HG02759 (cell line): ENCODE measurements at regions not wholly inside any gene's neighbourhood (a gene's known extent, or its start where the extent isn't known, plus 50 kb on each side); places are given as distances from the start of the nearest gene placed in this dataset.

Experiments
- ATAC-seq: cut with Tn5 transposase; IDR thresholded peaks from one replicate; pipeline ENCODE4 v1.9.1; 2021; ENCODE audit warnings: mild to moderate bottlenecking, moderate library complexity; ENCODE audit not compliant: unreplicated experiment

DNA sequence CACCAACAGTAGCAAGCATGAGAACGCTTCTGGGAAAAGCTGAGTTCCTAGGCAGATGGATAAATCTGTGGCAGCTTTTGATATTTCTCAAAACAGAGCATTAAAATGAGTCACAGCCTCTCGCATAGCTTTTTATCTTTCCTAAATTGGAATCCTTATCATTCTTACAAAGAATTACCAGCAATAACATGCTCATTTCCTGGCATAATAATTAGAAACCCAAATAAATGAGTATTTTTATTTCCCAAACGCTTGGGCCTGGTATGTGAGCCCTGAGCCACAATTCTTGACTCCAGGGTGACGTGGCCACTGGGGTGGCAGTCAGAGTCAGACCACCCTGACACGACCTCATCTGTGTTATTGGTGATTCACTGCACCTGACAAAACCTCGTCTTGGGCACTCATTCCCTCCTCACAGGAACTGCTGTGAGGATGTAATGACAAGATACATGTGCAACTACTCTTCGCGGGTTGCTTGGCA is 210.7 kb downstream of the ARL4C start:
- ATAC-seq: no peak

DNA sequence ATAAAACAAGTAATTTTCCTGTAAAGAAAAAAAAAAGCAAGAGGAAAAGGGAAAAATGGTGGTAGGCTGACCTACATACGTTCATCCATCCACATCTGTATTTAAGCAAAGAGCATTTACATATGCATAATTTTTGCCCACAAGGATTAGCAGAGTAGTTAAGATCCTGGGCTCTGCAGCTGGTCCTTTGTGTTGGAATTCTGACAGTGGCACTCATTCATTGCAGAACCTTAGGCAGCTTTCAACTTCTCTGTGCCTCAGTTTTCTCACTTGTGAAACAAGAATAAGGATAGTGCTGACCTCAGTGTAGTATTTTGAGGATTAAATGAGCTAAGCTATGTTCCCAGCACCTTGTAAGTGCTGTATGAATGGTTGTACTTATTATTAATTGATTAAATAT is 211.3 kb downstream of the ARL4C start:
- ATAC-seq: no peak

DNA sequence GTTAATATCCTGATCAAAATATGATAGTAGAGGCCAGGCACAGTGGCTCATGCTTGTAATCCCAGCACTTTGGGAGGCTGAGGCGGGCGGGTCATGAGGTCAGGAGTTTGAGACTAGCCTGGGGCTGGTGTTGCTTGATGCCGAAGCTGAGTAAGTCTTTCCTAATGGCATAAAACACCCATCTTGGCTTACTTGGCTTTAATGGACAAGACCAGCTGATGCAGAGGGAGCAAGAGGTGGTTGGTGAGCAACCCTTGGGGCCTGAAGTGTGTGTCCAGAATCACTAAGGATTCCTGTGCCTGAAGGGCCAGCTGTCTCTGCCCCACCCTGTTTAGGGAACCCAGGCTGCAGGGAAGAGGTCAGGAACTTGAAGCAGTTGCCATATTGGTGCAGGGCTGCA is 217.2 kb downstream of the ARL4C start:
- ATAC-seq: no peak

DNA sequence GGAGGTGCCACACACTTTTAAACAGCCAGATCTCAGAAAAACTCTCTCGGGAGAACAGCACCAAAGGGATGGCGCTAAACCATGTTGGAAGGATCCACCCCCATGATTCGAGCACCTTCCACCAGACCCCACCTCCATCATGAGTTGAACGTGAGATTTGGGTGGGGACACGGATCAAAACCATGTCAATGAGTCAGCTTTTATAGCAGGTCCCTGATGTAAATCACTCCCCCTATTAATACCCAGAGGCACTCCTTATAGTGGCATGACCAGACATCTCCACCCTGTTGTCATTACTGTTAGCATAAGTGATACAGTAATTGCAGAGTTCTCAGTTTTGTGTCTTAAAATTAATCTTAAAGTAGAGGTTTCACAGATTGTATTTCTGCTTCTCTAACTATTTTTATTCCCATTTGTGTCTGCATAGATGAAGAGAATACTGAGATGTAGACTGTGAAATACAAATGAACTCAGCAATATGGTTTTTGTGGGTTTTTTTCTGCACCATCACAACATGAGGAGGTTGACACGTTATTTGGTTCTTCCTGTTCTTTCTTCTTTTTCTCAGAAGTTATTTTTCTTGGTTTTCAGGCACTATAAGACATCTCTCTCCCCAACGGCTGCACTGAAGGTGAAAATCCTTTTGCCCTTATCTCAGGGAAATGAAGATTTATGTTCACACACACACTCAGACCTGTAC is 218.2 kb downstream of the ARL4C start:
- no peak for ATAC-seq

DNA sequence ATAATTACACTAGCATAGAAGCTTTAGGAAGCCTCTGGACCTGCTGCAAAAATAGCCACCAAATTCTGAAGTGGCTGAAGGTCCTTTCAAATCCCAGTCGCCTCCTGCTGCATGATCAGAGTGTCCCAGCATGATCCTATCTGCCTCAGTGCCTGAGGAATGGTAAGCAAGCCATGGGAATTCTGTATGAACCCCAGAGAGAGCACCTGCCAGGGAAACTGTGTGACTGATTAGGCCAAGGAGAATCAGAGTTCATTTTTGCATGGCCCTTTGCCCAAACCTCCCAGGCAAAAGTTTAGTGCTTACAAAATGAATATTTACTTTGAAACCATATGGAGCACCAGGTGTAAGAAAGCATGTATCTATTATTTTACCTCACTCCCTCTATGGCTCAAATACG is 221.4 kb downstream of the ARL4C start:
- no peak for ATAC-seq

DNA sequence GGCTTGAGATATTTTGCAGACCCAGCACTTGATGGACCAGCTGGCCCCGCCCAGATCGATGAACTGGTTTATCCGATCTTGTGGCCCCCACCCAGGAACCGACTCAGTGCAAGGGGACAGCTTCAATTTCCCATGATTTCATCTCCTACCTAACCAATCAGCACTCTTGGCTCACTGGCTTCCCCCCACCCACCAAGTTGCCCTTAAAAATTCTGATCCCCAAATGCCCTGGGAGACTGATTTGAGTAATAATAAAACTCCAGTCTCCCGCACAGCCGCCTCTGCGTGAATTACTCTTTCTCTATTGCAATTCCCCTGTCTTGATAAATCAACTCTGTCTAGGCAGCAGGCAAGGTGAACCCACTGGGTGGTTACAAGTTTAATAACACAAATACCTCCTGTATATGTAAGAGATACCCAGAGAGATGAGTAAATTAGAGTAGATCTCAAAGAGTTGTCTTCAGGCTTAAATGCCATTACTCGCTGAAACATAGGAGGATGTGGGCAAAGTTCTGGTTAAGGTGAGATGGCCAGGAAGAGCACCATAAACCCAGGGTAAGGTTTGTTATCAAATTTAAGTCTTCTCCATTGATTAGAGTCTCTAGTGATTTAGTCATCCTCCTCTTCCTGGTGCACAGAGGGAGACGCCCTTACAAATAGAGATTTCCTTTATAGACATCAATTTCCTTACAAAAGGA is 222.8 kb downstream of the ARL4C start:
- no peak for ATAC-seq

DNA sequence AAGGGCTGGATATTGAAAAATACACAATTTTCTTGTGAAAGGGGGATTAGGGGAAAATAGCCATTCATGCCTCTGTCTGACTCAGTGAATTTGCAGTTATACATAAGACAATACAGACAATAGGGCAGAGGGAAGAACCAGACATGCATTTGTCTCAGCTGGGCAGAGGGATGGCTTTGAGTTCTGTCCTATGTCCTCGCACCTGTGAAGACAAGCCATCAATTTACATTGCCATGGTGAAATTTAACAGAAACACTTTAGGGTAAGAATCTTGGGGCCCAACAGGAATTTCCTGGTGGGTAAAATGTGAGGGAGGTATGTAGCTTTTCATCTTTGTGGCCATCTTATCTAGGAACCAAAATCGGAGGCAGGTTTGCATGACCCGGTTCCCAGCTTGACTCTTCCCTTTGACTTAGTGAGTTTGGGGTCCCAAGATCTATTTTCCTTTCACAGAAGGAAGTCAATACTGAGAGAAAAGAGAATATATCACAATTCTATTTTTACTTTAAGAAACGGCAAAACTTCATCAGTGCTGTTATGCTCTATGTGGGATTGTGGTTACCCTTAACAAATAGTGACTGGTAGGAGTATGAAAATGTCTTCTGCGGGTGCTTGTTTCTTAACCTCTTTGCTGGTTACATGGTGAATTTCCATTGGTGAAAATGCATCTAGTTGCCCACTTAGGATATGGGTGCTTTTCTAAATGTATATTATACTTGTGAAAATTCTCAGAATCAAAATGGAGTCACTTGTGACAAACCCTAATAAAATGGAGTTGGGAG is 221.8 kb downstream of the SPP2 start:
- no peak for ATAC-seq

DNA sequence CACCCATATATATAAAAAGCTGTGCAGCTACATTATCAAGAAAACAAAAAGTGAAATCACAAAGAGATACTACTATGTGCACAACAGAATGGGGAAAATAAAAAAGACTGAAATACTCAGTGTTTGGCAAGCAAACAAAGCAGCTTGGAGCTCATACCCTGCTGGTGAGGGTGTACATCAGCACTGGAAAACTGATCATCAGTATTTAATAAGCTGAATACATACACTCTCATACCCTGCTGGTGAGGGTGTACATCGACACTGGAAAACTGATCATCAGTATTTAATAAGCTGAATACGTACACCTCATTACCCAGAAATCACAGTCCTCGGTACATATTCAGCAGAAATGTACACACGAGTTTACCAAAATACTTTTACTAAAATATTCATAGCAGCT is 220.8 kb downstream of the SPP2 start:
- no peak for ATAC-seq

DNA sequence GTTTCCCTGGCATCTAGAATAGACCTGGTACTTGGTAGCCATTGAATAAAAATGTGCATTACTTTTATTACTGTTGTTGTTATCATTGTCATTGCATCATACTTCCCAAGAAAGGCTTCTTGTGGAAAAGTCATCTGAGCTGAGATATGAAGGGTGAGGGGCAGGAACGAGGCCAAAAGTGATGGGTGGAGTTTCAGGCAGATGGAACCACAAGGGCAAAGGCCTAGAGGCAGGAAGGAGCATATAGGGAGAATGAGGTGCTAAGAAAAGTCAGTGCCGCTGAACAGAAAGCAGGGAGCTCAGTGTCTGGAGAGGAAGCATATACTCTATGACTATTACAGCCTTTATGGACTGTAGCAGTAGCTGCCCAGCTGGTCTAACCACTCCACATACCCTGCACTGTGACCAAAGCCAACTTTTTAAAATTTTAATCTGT is 219.3 kb downstream of the SPP2 start:
- no peak for ATAC-seq

DNA sequence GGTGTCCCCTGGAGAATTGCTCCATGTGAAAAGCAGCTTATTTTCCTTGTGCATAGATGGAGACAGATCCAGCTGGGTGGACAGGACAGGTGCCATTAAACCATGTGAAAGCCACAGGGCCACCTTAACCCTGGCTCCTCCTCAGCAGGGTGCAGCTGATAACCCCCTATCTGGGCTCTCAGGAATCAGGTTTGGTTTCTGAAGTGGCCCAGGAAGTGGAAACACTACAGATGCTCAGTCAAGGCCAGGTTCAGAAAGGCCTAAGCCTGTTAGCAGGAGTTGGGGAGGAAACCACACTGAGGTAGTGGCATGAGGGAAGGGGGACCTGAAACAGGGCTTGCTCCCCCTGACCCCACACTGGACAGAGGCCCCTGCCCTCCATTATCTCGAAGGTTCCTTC is 217.0 kb downstream of the SPP2 start:
- no peak for ATAC-seq

DNA sequence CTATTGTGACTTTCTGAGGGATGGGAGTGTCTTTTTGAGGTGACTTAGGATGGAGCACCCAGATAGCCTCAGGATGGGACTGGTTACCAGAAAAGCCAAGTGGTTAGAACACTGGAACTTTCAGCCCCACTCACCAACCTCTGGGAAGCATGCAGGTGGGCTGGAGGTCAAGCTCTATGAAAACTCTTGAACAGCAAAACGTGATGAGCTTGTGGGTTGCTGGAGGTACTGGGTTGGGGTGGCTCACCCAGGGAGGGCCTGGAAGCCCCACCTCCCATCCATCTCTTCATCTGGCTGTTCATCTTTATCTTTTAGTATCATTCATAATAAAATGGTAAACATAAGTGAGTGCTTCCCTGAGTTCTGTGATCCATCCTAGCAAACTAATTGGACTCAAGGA is 216.4 kb downstream of the SPP2 start:
- ATAC-seq: no peak

DNA sequence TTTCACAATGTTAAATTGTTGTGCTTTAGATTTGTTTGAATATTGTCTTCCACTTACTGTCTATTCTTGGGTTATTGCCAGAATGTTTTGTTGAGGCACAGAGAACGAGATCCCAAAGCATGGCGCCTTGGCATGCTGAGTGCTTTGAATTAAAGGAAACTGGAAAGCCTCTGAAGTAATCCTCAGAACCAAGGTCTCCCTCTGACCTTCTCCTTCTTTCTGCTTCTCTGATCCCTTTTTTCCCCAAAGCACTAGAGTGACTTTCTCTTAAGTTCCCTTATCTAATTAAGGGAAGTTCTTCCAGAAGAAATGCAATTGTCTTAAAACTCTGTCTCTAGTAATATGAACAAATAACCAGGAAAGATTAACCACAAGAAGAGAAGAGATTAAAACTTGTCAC is 214.7 kb downstream of the SPP2 start:
- ATAC-seq: no peak

DNA sequence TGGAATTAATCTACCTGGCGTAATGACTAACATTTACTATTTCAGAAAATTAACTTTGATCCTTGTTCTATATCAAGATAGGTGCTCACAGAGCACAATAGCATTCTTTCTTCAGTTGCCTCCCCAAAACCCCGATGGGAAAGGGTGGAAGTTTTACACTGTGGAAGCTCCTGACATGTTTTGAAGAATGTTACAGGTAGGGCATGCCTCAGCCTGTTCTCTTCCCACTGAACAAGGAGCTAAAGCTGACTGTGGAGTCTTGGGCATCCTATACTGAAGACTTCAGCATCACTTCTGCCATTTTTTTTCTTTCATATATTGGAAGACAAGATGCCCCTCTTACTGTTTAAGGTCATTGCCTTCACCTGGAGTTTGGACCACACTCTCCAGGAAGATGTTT is 211.2 kb downstream of the SPP2 start:
- no peak for ATAC-seq

DNA sequence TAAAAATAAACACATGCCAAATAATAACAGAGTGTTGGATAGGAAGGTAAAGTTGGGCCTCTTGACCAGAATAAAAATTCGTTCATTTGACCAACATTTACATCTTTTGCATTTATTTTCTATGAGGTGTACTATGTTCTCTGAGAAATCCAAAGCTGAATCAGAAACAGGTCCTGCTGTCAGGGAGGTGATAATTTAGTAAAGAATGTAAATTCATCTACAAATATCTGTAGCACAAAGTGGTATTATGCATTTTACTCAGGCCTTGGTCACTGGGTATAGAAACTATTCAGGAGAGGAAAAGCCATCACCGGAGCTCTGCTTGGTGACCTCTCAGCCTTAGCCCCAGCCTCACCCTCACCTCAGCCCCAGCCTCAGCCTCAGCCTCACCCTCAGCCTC is 208.9 kb downstream of the SPP2 start:
- ATAC-seq: no peak

DNA sequence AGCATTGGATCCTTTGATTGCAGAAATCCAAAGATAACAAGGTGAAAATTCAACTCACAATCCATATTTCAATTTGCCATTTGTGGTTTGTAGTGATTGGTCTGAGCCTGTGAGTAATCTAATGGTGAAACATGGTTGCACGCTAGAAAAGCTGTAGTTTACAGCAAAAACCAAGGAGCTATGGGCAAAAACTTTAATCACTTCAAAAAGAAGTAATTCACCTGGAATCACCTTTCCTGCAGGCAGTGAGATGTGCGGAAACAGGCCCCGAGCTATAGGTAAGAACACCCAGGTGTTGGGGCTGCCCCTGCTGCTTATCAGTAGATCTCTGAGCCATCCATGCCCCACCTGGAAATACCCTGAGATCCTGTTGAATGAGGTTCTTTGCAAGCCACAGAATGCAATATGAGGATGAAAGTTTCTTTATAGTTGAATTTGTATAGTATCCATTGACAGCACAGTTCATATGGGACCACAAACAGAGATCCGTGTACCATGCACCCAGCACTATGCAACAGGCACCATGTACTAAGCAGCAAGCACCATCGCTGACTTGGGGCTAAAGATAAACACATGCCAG is 208.2 kb downstream of the SPP2 start:
- no peak for ATAC-seq

DNA sequence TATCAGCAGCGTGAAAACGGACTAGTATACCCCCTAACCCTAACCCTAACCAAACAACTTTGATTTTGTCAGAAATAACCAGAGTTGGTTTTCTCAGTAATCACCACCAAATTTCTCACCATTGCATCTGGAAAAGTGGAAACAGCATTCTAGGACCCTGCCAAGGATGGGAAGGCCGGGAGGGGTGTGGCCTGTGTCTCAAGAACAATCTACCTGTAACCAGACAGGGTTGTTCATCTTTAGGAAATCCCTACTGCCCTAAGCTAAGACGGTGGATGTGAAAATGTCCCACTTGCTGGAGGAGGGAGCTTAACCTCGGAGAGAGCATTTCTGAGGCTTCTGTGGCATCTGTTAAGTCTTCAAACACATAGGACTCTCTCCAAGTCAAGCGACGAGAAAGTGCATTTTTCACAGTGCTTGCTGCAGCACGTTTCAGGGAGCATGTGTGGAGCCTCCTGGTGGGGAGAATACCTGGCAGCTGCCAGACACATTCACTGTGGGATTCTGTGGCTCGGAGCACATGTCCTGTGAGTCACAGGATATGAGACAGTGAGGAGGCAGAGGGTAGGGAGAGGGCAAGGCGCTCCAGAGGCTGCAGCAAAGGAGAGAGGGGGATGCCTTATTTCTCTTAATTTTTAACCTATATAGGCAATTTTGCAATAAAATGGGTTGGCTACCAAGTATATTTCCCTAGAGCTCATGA is 207.5 kb downstream of the SPP2 start:
- no peak for ATAC-seq

DNA sequence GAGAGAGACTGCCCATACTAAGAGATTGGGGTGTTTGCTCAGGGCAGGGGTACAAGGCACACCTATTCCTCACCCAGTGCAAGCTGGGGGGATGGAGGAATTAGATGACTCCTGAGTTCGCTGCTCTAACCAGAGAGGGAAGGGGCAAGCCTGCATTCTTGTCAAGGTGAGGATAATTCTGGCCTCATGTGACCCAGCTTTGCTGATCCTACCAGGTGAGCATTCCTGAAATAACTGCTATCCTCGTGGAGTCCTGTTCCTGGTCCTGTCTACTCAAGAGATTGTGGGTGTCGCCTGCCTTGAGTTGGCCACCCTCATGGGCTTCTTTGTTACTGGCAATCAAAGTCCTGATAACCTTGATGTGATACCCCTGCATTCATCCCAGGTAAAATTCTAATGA is 206.0 kb downstream of the SPP2 start:
- no peak for ATAC-seq

DNA sequence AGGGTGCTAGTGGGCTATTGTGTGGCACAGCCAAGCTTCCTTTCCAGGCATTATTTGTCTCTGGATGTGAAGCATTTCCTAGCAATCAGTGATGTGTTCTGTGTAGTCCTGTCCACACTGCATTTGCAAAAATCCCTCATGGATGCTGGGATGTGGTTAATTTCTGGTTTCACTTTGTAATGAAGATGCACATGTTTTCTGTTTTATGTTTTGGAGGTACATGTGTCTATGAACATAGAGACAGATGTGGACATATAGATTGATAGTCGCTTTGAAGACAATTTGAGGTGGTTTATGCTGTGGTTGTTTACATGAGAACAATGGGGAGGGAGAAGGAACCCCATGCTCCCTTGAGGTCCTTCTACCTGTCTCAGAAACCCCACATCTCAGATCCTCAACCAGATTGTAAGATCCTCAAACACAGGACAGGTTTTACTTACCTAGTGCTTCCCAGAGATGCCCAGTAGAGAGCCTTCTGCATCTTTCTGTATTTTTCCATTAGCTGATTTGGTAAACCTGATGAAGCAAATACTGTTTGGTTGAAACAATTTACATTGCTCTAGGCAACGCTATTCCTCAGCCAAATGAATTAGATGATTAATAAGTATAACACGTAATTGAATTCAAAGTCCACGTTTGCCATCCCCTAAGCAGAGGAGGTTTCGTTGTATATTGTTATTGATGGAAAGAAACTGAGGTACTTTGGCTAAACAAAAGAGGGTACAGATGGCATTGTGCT is 204.4 kb downstream of the SPP2 start:
- ATAC-seq: no peak

DNA sequence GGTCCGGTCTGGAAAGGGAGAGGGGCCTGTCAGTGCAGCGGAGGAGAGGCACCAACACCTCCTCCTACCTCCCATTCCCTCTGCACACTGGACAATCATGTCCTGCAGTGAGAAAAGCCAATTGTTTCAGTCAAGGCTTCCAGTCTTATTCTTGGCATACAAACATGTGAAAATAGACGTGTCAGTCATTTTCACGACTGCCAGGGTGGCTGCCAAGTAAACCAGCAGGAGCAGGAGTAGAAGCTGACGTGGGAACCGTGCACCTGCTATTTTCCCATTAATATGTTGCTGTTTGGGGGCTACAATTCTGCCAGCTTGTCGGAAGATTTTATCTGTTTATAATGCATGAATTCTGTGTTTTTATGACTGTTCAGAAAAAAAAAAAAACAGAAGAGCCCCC is 202.3 kb downstream of the SPP2 start:
- ATAC-seq: no peak
